ENCODE measurements at regions not wholly inside any gene's neighbourhood (a gene's known extent, or its start where the extent isn't known, plus 50 kb on each side); places are given as distances from the start of the nearest gene placed in this dataset.

DNA sequence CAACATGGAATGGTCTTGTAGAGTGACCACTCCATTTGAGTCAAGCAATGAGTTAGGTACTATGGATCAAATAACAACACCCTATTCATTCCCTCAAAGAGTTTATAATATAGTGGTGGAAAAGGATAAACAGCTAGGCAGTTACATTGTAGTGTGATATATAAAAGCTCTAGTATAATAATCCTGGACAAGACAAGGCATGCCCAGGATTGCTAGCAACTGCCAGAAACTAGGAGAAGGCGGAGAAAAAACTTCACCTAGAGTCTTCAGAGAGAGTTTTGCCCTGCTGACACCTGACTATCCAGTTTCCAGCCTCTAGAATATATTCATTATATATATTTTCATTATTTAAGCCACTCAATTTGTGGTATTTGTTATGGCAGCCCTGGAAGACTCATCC, 530.6 kb downstream of the KLF12 start:
- H3F3A ChIP-seq (ENCODE audit: insufficient read depth, low read length): no peaks in the 10 kb centered on the region
- no peaks in the 10 kb centered on the region for H3K9me2 ChIP-seq (ENCODE audit: low read depth, low read length)
- H3K79me2 ChIP-seq (ENCODE audit: insufficient read depth, low read length): no peaks in the 10 kb centered on the region
- H3K27me3 ChIP-seq (ENCODE audit: insufficient read depth, low read length): no peaks in the 10 kb centered on the region
- TF ChIP-seq EZH2 (IDR thresholded peaks at IDR 0.05; ENCODE audit: borderline replicate concordance, low read length): no peak
- TF ChIP-seq, protein P1, sequence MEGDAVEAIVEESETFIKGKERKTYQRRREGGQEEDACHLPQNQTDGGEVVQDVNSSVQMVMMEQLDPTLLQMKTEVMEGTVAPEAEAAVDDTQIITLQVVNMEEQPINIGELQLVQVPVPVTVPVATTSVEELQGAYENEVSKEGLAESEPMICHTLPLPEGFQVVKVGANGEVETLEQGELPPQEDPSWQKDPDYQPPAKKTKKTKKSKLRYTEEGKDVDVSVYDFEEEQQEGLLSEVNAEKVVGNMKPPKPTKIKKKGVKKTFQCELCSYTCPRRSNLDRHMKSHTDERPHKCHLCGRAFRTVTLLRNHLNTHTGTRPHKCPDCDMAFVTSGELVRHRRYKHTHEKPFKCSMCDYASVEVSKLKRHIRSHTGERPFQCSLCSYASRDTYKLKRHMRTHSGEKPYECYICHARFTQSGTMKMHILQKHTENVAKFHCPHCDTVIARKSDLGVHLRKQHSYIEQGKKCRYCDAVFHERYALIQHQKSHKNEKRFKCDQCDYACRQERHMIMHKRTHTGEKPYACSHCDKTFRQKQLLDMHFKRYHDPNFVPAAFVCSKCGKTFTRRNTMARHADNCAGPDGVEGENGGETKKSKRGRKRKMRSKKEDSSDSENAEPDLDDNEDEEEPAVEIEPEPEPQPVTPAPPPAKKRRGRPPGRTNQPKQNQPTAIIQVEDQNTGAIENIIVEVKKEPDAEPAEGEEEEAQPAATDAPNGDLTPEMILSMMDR (IDR thresholded peaks at IDR 0.05; ENCODE audit: low read length): no peak
- H3K36me3 ChIP-seq (ENCODE audit: insufficient read depth, low read length): no peaks in the 10 kb centered on the region
- H3K4me2 ChIP-seq (ENCODE audit: low read length): no peak overlapping the region
- no peaks in the 10 kb centered on the region for H4K20me1 ChIP-seq (ENCODE audit: insufficient read depth, low read length)
- no peak overlapping the region for H3K9ac ChIP-seq (ENCODE audit: low read length)
- H3K4me3 ChIP-seq (ENCODE audit: low read depth, low read length, poor library complexity, severe bottlenecking): no peak overlapping the region
- H3K9me3 ChIP-seq (ENCODE audit: low read length): no peaks in the 10 kb centered on the region
- H3K4me1 ChIP-seq (ENCODE audit: insufficient read depth, low read length, severe bottlenecking): no peaks in the 10 kb centered on the region
- no peak overlapping the region for H3K27ac ChIP-seq (ENCODE audit: low read depth, low read length, poor library complexity, severe bottlenecking)
- H2AFZ ChIP-seq (ENCODE audit: low read length): no peak overlapping the region

DNA sequence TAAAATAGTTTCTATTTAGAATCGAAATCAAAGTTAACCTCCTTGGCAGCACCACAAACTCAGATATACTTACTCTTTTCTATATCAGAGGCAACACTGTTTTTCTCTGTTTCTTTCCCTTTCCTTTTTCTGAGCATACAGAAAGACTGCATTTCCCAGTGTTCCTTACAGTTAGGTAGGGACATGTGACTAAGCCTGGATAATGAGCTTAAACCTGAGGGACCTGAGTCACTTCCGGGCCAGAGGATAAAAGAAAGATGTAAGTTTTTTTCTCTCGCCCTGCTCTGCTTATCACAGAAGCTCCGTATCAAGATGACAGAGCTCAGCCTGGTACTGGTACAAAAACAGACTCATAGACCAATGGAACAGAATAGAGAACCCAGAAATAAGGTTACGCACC, 531.9 kb downstream of the KLF12 start:
- TF ChIP-seq, protein P1 (IDR thresholded peaks at IDR 0.05; ENCODE audit: low read length): no peak
- TF ChIP-seq EZH2 (IDR thresholded peaks at IDR 0.05; ENCODE audit: borderline replicate concordance, low read length): no peak
- Histone ChIP-seq H3K79me2 (ENCODE audit: insufficient read depth, low read length) (no peaks in the 10 kb centered on the region), H3K36me3 (ENCODE audit: insufficient read depth, low read length) (no peaks in the 10 kb centered on the region), H3K4me1 (ENCODE audit: insufficient read depth, low read length, severe bottlenecking) (no peaks in the 10 kb centered on the region), H3K9ac (ENCODE audit: low read length) (no peak overlapping the region), H4K20me1 (ENCODE audit: insufficient read depth, low read length) (no peaks in the 10 kb centered on the region), H3K4me3 (ENCODE audit: low read depth, low read length, poor library complexity, severe bottlenecking) (no peak overlapping the region), H2AFZ (ENCODE audit: low read length) (no peak overlapping the region), H3K27me3 (ENCODE audit: insufficient read depth, low read length) (no peaks in the 10 kb centered on the region), H3F3A (ENCODE audit: insufficient read depth, low read length) (no peaks in the 10 kb centered on the region), H3K9me2 (ENCODE audit: low read depth, low read length) (no peaks in the 10 kb centered on the region), H3K27ac (ENCODE audit: low read depth, low read length, poor library complexity, severe bottlenecking) (no peak overlapping the region), H3K9me3 (ENCODE audit: low read length) (no peaks in the 10 kb centered on the region), H3K4me2 (ENCODE audit: low read length) (no peak overlapping the region)

DNA sequence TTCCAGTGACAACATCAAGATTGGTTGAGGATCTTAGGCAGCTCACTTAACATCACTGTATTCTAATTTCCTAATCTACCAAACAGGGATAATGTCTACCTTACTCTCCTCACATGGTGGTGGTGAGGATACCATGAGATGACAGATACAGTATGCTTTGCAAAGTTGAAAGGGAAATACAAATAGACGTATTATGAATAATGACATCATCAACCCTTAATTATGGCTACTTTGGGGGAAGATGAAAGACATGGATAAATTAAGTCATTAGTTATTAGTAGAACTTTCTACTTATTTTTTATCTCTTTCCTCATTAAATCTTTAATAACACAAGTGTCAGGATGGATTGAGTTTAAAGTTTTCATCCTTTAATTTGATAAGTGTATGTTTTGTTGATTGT, 532.5 kb downstream of the KLF12 start:
- no peaks in the 10 kb centered on the region for H3F3A ChIP-seq (ENCODE audit: insufficient read depth, low read length)
- no peak overlapping the region for H3K9ac ChIP-seq (ENCODE audit: low read length)
- no peaks in the 10 kb centered on the region for H3K27me3 ChIP-seq (ENCODE audit: insufficient read depth, low read length)
- TF ChIP-seq EZH2 (IDR thresholded peaks at IDR 0.05; ENCODE audit: borderline replicate concordance, low read length): no peak
- TF ChIP-seq, protein P1 (IDR thresholded peaks at IDR 0.05; ENCODE audit: low read length): no peak
- no peaks in the 10 kb centered on the region for H4K20me1 ChIP-seq (ENCODE audit: insufficient read depth, low read length)
- H3K27ac ChIP-seq (ENCODE audit: low read depth, low read length, poor library complexity, severe bottlenecking): no peak overlapping the region
- no peak overlapping the region for H3K4me2 ChIP-seq (ENCODE audit: low read length)
- H3K4me1 ChIP-seq (ENCODE audit: insufficient read depth, low read length, severe bottlenecking): no peaks in the 10 kb centered on the region
- no peaks in the 10 kb centered on the region for H3K9me3 ChIP-seq (ENCODE audit: low read length)
- H3K9me2 ChIP-seq (ENCODE audit: low read depth, low read length): no peaks in the 10 kb centered on the region
- H3K4me3 ChIP-seq (ENCODE audit: low read depth, low read length, poor library complexity, severe bottlenecking): no peak overlapping the region
- H3K79me2 ChIP-seq (ENCODE audit: insufficient read depth, low read length): no peaks in the 10 kb centered on the region
- no peak overlapping the region for H2AFZ ChIP-seq (ENCODE audit: low read length)
- H3K36me3 ChIP-seq (ENCODE audit: insufficient read depth, low read length): no peaks in the 10 kb centered on the region
